OCI-LY1 (cell line): ENCODE measurements at regions not wholly inside any gene's neighbourhood (a gene's known extent, or its start where the extent isn't known, plus 50 kb on each side); places are given as distances from the start of the nearest gene placed in this dataset.

Experiments
- H2AFZ ChIP-seq: fragments of 200-600 bp; sonication (generic), shearing (Covaris generic); 2 replicates; pipeline ENCODE4 v1.6.0; 2014; ENCODE audit warnings: antibody characterized with exemption, mild to moderate bottlenecking, low read length
- H3F3A ChIP-seq: fragments of 200-600 bp; sonication (generic), shearing (Covaris generic); 2 replicates; pipeline ENCODE4 v1.6.0; 2014; ENCODE audit warnings: mild to moderate bottlenecking, antibody characterized with exemption, low read length, moderate library complexity; ENCODE audit not compliant: insufficient read depth
- H3K27ac ChIP-seq: fragments of 200-600 bp; sonication (generic); 2 replicates; pipeline ENCODE4 v1.5.1; 2014; ENCODE audit warnings: low read length, mixed run types, mild to moderate bottlenecking, low read depth; ENCODE audit not compliant: poor library complexity, severe bottlenecking
- H3K27me3 ChIP-seq: fragments of 200-600 bp; sonication (generic); 2 replicates; pipeline ENCODE4 v1.6.0; 2014; ENCODE audit warnings: antibody characterized with exemption, mild to moderate bottlenecking, low read length, moderate library complexity; ENCODE audit not compliant: insufficient read depth
- H3K36me3 ChIP-seq: fragments of 200-600 bp; sonication (generic); 2 replicates; pipeline ENCODE4 v1.6.1; 2014; ENCODE audit warnings: mild to moderate bottlenecking, antibody characterized with exemption, low read length, moderate library complexity, mixed read lengths; ENCODE audit not compliant: insufficient read depth
- H3K4me1 ChIP-seq: fragments of 200-600 bp; sonication (generic); 2 replicates; pipeline ENCODE4 v1.5.1; 2014; ENCODE audit warnings: mild to moderate bottlenecking, low read length, moderate library complexity; ENCODE audit not compliant: insufficient read depth, severe bottlenecking
- H3K4me2 ChIP-seq: fragments of 200-600 bp; sonication (generic), shearing (Covaris generic); 2 replicates; pipeline ENCODE4 v1.6.1; 2014; ENCODE audit warnings: low read length
- H3K4me3 ChIP-seq: fragments of 200-600 bp; sonication (generic); 2 replicates; pipeline ENCODE4 v1.5.1; 2014; ENCODE audit warnings: low read length, low read depth, mild to moderate bottlenecking, mixed read lengths; ENCODE audit not compliant: poor library complexity, severe bottlenecking
- H3K79me2 ChIP-seq: fragments of 200-600 bp; shearing (Covaris generic); 2 replicates; pipeline ENCODE4 v1.6.1; 2016; ENCODE audit warnings: mixed run types, low read length, mixed read lengths; ENCODE audit not compliant: insufficient read depth
- H3K9ac ChIP-seq: fragments of 200-600 bp; sonication (generic), shearing (Covaris generic); 2 replicates; pipeline ENCODE4 v1.6.1; 2014; ENCODE audit warnings: mild to moderate bottlenecking, low read length, mixed read lengths
- H3K9me2 ChIP-seq: fragments of 200-600 bp; sonication (generic), shearing (Covaris generic); 2 replicates; pipeline ENCODE4 v1.6.1; 2014; ENCODE audit warnings: low read depth, mild to moderate bottlenecking, low read length, mixed read lengths
- H3K9me3 ChIP-seq: fragments of 200-600 bp; shearing (Covaris generic); 2 replicates; pipeline ENCODE4 v1.6.1; 2014; ENCODE audit warnings: low read length, mixed read lengths
- H4K20me1 ChIP-seq: fragments of 200-600 bp; sonication (generic), shearing (Covaris generic); 2 replicates; pipeline ENCODE4 v1.6.0; 2016; ENCODE audit warnings: mild to moderate bottlenecking, low read length; ENCODE audit not compliant: insufficient read depth
- EZH2 ChIP-seq: fragments of 200-600 bp; sonication (generic), shearing (Covaris generic); IDR thresholded peaks from 2 replicates; pipeline ENCODE4 v1.8.0; 2017; ENCODE audit warnings: borderline replicate concordance, mixed run types, mild to moderate bottlenecking, antibody characterized with exemption, low read length, moderate library complexity, mixed read lengths
- TF ChIP-seq, protein P1 (sequence below): fragments of 200-600 bp; sonication (generic), shearing (Covaris generic); IDR thresholded peaks from 2 replicates; pipeline ENCODE4 v1.5.1; 2017; ENCODE audit warnings: mild to moderate bottlenecking, antibody characterized with exemption, low read length, moderate library complexity, mixed read lengths

DNA sequence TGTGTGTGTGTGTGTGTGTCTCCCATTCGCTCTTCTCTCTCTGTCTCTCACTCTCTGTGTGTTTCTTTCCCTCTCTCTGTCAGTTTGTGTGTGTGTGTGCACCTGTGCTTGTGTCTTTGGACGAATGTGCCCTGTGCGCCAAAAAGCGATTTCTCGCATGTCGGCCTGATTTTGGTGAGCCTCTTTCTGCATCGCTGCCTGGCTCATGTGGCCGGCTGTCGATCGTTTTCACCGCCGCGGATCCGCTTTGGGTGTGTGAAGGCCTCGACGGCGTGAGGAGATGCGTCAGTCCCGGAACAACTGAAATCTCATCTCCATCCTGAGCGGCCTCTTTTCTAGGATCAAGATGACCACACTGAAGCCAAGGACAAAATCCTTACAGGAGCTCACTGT, 609.0 kb downstream of the KCNJ18 start:
- no peak overlapping the region for H3K4me2 ChIP-seq
- no peaks in the 10 kb centered on the region for H3K9me2 ChIP-seq
- TF ChIP-seq EZH2, result no peak
- TF ChIP-seq, protein P1, sequence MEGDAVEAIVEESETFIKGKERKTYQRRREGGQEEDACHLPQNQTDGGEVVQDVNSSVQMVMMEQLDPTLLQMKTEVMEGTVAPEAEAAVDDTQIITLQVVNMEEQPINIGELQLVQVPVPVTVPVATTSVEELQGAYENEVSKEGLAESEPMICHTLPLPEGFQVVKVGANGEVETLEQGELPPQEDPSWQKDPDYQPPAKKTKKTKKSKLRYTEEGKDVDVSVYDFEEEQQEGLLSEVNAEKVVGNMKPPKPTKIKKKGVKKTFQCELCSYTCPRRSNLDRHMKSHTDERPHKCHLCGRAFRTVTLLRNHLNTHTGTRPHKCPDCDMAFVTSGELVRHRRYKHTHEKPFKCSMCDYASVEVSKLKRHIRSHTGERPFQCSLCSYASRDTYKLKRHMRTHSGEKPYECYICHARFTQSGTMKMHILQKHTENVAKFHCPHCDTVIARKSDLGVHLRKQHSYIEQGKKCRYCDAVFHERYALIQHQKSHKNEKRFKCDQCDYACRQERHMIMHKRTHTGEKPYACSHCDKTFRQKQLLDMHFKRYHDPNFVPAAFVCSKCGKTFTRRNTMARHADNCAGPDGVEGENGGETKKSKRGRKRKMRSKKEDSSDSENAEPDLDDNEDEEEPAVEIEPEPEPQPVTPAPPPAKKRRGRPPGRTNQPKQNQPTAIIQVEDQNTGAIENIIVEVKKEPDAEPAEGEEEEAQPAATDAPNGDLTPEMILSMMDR, result no peak
- H3K4me3 ChIP-seq, result no peak overlapping the region
- no peaks in the 10 kb centered on the region for H4K20me1 ChIP-seq
- no peaks in the 10 kb centered on the region for H3K9me3 ChIP-seq
- H3K27me3 ChIP-seq, result no peaks in the 10 kb centered on the region
- no peak overlapping the region for H3K9ac ChIP-seq
- no peaks in the 10 kb centered on the region for H3K36me3 ChIP-seq
- no peaks in the 10 kb centered on the region for H3K4me1 ChIP-seq
- no peaks in the 10 kb centered on the region for H3K79me2 ChIP-seq
- H3K27ac ChIP-seq, result no peak overlapping the region
- H2AFZ ChIP-seq, result no peak overlapping the region
- no peaks in the 10 kb centered on the region for H3F3A ChIP-seq

DNA sequence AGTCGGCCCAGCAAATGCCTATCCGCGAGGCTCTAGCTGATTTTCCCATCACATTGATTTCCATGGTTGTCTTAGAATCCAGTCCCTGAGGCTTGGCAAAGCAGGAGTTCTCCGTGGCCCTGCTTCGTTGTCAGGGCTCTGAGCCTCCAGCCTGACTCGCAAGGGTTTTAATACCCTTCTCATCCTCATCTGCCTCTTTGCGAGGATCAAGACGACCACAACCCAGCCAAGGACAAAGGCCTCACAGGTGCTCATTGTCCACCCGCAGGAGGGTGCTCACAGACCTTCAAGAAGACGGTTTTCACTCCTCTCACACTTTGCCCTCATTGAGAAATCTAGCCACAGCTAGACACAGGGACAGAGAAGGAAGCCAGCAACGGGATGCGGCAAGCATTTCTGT, 610.8 kb downstream of the KCNJ18 start:
- Histone ChIP-seq H3K9me3 (no peaks in the 10 kb centered on the region), H3K4me2 (no peak overlapping the region), H3K9me2 (no peaks in the 10 kb centered on the region), H3K27ac (no peak overlapping the region), H3K79me2 (no peaks in the 10 kb centered on the region), H3K4me3 (no peak overlapping the region), H4K20me1 (no peaks in the 10 kb centered on the region), H3K36me3 (no peaks in the 10 kb centered on the region), H3K4me1 (no peaks in the 10 kb centered on the region), H3K9ac (no peak overlapping the region), H2AFZ (no peak overlapping the region), H3K27me3 (no peaks in the 10 kb centered on the region), H3F3A (no peaks in the 10 kb centered on the region)
- TF ChIP-seq, protein P1, result no peak
- no peak for TF ChIP-seq EZH2

DNA sequence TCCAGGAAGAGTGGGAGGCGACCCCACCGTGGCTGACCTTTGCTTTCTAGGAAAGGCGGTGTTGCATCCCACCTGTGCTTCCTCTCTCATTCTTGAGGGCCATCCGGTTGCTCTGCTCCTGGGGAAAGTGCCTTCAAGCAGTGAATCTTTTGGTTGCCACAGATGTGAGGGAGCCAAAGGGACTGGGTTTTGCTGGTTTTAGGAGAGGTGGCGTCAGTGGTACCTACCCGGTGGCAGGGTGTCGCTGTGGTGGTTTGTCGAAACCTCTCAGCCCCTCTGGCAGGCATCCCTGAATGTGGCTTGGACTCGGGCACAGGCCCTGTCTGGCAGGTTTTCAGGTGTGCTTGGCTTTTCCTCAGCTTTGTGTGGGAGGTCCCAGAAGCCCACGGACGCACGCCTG, 611.5 kb downstream of the KCNJ18 start:
- Histone ChIP-seq H2AFZ (no peak overlapping the region), H3K4me1 (no peaks in the 10 kb centered on the region), H3K9me2 (no peaks in the 10 kb centered on the region), H3F3A (no peaks in the 10 kb centered on the region), H4K20me1 (no peaks in the 10 kb centered on the region), H3K79me2 (no peaks in the 10 kb centered on the region), H3K4me3 (no peak overlapping the region), H3K27me3 (no peaks in the 10 kb centered on the region), H3K9me3 (no peaks in the 10 kb centered on the region), H3K4me2 (no peak overlapping the region), H3K27ac (no peak overlapping the region), H3K9ac (no peak overlapping the region), H3K36me3 (no peaks in the 10 kb centered on the region)
- TF ChIP-seq, protein P1, result no peak
- TF ChIP-seq EZH2, result no peak
